KMS-11 (cell line): ENCODE measurements at regions not wholly inside any gene's neighbourhood (a gene's known extent, or its start where the extent isn't known, plus 50 kb on each side); places are given as distances from the start of the nearest gene placed in this dataset.

Experiments
- H2AFZ ChIP-seq: fragments of 200-600 bp; sonication (generic); 2 replicates; pipeline ENCODE4 v1.6.1; 2016; ENCODE audit warnings: antibody characterized with exemption, mixed run types, low read depth
- H3K27ac ChIP-seq: fragments of 200-600 bp; sonication (generic); 2 replicates; pipeline ENCODE4 v1.6.1; 2016; ENCODE audit warnings: mild to moderate bottlenecking, mixed run types
- H3K27me3 ChIP-seq: fragments of 200-600 bp; sonication (generic); 2 replicates; pipeline ENCODE4 v1.6.1; 2017; ENCODE audit warnings: mild to moderate bottlenecking, low read depth, mixed run types, moderate library complexity; ENCODE audit not compliant: insufficient read depth
- H3K36me3 ChIP-seq: fragments of 200-600 bp; sonication (generic); 2 replicates; pipeline ENCODE4 v1.6.1; 2017; ENCODE audit warnings: mild to moderate bottlenecking, mixed run types; ENCODE audit not compliant: insufficient read depth
- H3K4me1 ChIP-seq: fragments of 200-600 bp; sonication (generic); 2 replicates; pipeline ENCODE4 v1.6.1; 2016; ENCODE audit warnings: mild to moderate bottlenecking, low read depth, mixed run types; ENCODE audit not compliant: poor library complexity, severe bottlenecking
- H3K4me2 ChIP-seq: fragments of 200-600 bp; sonication (generic); 2 replicates; pipeline ENCODE4 v1.7.0; 2016; ENCODE audit warnings: mild to moderate bottlenecking, mixed run types
- H3K4me3 ChIP-seq: fragments of 200-600 bp; sonication (generic); IDR thresholded peaks from 2 replicates; pipeline ENCODE4 v1.6.1; 2017; ENCODE audit warnings: low read depth, low read length, mixed read lengths; ENCODE audit not compliant: insufficient read depth
- H3K79me2 ChIP-seq: fragments of 200-600 bp; sonication (generic); 2 replicates; pipeline ENCODE4 v1.6.1; 2016; ENCODE audit warnings: low read depth, mixed run types; ENCODE audit not compliant: insufficient read depth
- H3K9ac ChIP-seq: fragments of 200-600 bp; sonication (generic); 2 replicates; pipeline ENCODE4 v1.6.1; 2016; ENCODE audit warnings: mild to moderate bottlenecking, mixed run types
- H4K20me1 ChIP-seq: fragments of 200-600 bp; sonication (generic); 2 replicates; pipeline ENCODE4 v1.6.1; 2016; ENCODE audit warnings: mild to moderate bottlenecking, mixed run types; ENCODE audit not compliant: insufficient read depth
- TF ChIP-seq, protein P1 (sequence below): fragments of 200-600 bp; sonication (generic); conservative IDR thresholded peaks from 2 replicates; pipeline ENCODE4 v1.6.1; 2017; ENCODE audit warnings: low read depth, mild to moderate bottlenecking, antibody characterized with exemption, low read length, moderate library complexity, mixed read lengths

DNA sequence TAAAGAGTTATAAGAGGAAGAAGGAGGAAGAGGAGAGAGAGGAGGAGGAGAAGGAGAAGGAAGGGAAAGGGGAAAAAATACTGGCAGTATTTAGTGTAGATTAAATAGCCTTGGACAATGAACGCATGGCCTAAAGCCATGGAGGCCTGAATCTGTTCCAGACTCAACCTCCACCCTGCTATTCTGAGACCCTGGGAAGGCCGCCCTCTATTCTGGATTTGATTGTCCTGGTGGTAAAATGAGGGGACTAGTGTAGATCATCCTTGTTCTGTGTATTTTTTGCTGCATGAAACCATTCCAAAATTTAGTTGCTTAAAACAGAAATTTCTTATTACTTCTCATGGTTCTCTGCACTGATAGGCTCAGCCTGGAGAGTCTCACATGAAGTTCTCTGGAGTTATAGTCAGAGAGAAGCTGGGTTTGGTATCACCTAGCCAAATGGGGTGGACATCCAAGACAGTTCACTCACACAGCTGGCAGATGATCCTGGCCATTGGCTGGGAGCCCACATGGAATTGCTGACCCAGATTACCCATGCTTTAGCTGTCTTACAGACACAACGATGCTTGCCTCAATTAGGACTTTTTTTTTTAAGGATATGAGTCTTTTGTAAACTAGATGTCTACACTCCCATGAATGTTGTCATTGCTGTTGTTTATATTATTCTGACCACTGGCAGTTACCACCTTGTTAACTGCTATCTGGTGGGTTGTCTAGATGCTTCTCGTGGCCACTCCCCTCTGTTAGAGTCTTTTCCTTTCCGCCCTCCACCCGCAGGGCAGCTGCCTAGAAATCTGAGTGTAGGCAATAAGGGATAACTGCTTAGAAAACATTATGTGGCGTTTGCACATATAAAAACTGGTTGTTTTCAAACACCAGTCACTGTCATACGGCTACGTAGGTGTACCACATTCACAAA, 149.9 kb downstream of the SST start:
- Histone ChIP-seq H3K4me1 (no peaks in the 10 kb centered on the region), H3K79me2 (no peaks in the 10 kb centered on the region), H3K4me2 (no peak overlapping the region), H3K27ac (no peak overlapping the region), H3K36me3 (no peaks in the 10 kb centered on the region), H4K20me1 (no peaks in the 10 kb centered on the region), H3K4me3 (no peak overlapping the region), H3K27me3 (no peaks in the 10 kb centered on the region), H2AFZ (no peak overlapping the region), H3K9ac (no peak overlapping the region)
- TF ChIP-seq, protein P1, sequence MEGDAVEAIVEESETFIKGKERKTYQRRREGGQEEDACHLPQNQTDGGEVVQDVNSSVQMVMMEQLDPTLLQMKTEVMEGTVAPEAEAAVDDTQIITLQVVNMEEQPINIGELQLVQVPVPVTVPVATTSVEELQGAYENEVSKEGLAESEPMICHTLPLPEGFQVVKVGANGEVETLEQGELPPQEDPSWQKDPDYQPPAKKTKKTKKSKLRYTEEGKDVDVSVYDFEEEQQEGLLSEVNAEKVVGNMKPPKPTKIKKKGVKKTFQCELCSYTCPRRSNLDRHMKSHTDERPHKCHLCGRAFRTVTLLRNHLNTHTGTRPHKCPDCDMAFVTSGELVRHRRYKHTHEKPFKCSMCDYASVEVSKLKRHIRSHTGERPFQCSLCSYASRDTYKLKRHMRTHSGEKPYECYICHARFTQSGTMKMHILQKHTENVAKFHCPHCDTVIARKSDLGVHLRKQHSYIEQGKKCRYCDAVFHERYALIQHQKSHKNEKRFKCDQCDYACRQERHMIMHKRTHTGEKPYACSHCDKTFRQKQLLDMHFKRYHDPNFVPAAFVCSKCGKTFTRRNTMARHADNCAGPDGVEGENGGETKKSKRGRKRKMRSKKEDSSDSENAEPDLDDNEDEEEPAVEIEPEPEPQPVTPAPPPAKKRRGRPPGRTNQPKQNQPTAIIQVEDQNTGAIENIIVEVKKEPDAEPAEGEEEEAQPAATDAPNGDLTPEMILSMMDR = no peak

DNA sequence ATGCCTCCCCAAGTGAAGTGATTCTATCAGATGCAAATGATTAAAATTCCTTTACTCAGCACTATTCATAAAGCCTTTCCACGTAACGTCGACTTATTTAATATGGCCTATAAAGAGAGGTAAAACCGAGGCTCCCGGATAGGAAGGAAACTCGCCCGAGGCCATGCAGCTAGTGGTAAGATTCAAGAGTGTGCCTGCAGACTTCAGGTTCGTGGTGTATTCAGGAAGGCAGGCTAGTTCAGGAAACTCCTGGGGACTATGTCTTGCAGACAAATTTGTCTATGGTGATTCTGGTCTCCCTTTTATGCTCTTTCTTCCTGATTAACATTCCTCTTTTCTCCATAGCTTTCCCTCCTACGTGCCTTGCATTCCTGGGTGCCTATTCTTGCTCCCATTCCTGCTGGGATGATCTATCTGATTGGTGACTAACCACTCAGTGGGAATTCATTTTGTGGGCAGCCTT, 150.7 kb downstream of the SST start:
- Histone ChIP-seq H3K9ac (no peak overlapping the region), H4K20me1 (no peaks in the 10 kb centered on the region), H3K27ac (no peak overlapping the region), H2AFZ (no peak overlapping the region), H3K4me3 (no peak overlapping the region), H3K4me2 (no peak overlapping the region), H3K79me2 (no peaks in the 10 kb centered on the region), H3K4me1 (no peaks in the 10 kb centered on the region), H3K27me3 (no peaks in the 10 kb centered on the region), H3K36me3 (no peaks in the 10 kb centered on the region)
- TF ChIP-seq, protein P1 = no peak

DNA sequence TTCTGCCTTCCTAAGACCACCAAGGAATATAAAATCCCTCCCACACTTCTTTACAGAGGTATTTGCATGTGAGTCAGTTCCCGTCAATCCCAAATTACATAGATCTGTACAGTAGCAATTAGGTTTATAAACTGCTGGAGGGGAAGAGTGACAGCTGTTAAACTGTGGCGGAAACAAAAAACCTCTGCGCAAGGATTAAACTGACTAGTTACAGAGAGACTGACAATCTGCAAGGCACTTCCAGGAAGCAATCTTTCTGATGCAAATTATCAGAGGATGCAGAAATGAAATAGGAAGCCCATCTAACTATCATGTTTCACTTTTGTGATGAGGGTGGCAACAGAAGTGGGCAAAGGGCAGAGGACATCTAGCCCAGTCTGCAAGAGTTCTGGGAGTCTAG, 150.4 kb downstream of the RTP4 start:
- Histone ChIP-seq H3K27ac (no peak overlapping the region), H3K4me1 (no peaks in the 10 kb centered on the region), H3K79me2 (no peaks in the 10 kb centered on the region), H2AFZ (no peak overlapping the region), H3K4me3 (no peak overlapping the region), H3K9ac (no peak overlapping the region), H4K20me1 (no peaks in the 10 kb centered on the region), H3K27me3 (no peaks in the 10 kb centered on the region), H3K4me2 (no peak overlapping the region), H3K36me3 (no peaks in the 10 kb centered on the region)
- TF ChIP-seq, protein P1 = no peak

DNA sequence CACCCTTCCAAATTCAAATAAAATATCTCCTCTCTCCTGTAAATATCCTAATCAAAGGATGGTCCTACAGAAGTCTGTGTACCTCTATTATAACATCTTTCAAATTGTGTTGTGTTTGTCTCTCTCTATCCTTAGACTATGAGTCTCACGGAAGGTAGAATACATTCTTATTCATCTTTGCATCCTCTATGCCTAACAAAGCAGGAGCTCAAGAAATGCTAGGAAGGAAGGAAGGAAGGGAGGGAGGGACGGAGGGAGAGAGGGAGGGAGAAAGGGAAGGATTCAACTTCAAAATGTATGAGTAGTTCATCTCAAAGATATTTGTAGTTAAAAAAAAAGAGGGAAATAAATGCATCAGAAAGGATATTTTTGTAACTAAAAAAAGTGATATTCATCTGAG, 150.0 kb downstream of the RTP4 start:
- Histone ChIP-seq H3K4me3 (no peak overlapping the region), H3K4me2 (no peak overlapping the region), H2AFZ (no peak overlapping the region)

More for the DNA sequence above, 150.0 kb downstream of the RTP4 start:
- no peaks in the 10 kb centered on the region for H3K4me1 ChIP-seq
- TF ChIP-seq, protein P1 = no peak
- H3K9ac ChIP-seq = no peak overlapping the region
- no peaks in the 10 kb centered on the region for H3K27me3 ChIP-seq
- H4K20me1 ChIP-seq = no peaks in the 10 kb centered on the region
- H3K79me2 ChIP-seq = no peaks in the 10 kb centered on the region
- H3K27ac ChIP-seq = no peak overlapping the region
- H3K36me3 ChIP-seq = no peaks in the 10 kb centered on the region
